ENCODE measurements at regions not wholly inside any gene's neighbourhood (a gene's known extent, or its start where the extent isn't known, plus 50 kb on each side); places are given as distances from the start of the nearest gene placed in this dataset.

- TF ChIP-seq POLR2A (IDR thresholded peaks at IDR 0.05) (no peak), EP300 (IDR thresholded peaks at IDR 0.05) (no peak), CTCF (IDR thresholded peaks at IDR 0.05) (no peak)
Measured at GRCh38 chr16:66224186-66224585, 142.3 kb upstream of the CDH5 start.

Data from suprapubic skin (tissue), 3 donors.